ENCODE measurements at regions not wholly inside any gene's neighbourhood (a gene's known extent, or its start where the extent isn't known, plus 50 kb on each side); places are given as distances from the start of the nearest gene placed in this dataset.

DNA sequence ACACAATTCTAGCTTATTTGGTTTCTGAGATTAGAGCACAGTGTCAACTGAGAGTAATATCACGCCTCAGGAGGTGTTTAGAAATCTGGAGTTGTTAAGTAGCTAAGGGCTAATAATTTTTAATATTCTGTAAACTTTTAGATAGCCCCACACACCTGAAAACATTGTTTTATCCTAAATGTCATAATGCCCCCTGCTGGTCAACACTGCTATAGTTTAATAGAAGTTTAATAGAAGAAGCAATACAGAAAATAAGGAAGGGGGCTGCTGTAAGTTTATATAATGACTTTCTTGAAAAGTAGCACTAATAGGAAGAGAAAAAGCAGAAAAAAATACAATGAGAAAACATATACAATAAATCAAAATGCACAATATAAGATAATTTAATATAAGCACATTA, 516.4 kb upstream of the PCDH11Y start:
- H3K27ac ChIP-seq (ENCODE audit: low read depth, low read length, poor library complexity, severe bottlenecking): no peak overlapping the region

More for the DNA sequence above, 516.4 kb upstream of the PCDH11Y start:
- Histone ChIP-seq H3K36me3 (ENCODE audit: insufficient read depth, low read length) (no peaks in the 10 kb centered on the region), H2AFZ (ENCODE audit: low read length) (no peak overlapping the region), H3K9me3 (ENCODE audit: low read length) (no peaks in the 10 kb centered on the region), H3K27me3 (ENCODE audit: insufficient read depth, low read length) (no peaks in the 10 kb centered on the region), H3K4me1 (ENCODE audit: insufficient read depth, low read length, severe bottlenecking) (no peaks in the 10 kb centered on the region), H3F3A (ENCODE audit: insufficient read depth, low read length) (no peaks in the 10 kb centered on the region), H3K4me3 (ENCODE audit: low read depth, low read length, poor library complexity, severe bottlenecking) (no peak overlapping the region), H4K20me1 (ENCODE audit: insufficient read depth, low read length) (no peaks in the 10 kb centered on the region), H3K4me2 (ENCODE audit: low read length) (no peak overlapping the region), H3K79me2 (ENCODE audit: insufficient read depth, low read length) (no peaks in the 10 kb centered on the region), H3K9me2 (ENCODE audit: low read depth, low read length) (no peaks in the 10 kb centered on the region), H3K9ac (ENCODE audit: low read length) (no peak overlapping the region)
- no peak for TF ChIP-seq EZH2 (IDR thresholded peaks at IDR 0.05; ENCODE audit: borderline replicate concordance, low read length)
- TF ChIP-seq, protein P1, sequence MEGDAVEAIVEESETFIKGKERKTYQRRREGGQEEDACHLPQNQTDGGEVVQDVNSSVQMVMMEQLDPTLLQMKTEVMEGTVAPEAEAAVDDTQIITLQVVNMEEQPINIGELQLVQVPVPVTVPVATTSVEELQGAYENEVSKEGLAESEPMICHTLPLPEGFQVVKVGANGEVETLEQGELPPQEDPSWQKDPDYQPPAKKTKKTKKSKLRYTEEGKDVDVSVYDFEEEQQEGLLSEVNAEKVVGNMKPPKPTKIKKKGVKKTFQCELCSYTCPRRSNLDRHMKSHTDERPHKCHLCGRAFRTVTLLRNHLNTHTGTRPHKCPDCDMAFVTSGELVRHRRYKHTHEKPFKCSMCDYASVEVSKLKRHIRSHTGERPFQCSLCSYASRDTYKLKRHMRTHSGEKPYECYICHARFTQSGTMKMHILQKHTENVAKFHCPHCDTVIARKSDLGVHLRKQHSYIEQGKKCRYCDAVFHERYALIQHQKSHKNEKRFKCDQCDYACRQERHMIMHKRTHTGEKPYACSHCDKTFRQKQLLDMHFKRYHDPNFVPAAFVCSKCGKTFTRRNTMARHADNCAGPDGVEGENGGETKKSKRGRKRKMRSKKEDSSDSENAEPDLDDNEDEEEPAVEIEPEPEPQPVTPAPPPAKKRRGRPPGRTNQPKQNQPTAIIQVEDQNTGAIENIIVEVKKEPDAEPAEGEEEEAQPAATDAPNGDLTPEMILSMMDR (IDR thresholded peaks at IDR 0.05; ENCODE audit: low read length): peak; percentile 29; the same call in 1 of the 2 replicates
